ENCODE measurements at regions not wholly inside any gene's neighbourhood (a gene's known extent, or its start where the extent isn't known, plus 50 kb on each side); places are given as distances from the start of the nearest gene placed in this dataset.

DNA sequence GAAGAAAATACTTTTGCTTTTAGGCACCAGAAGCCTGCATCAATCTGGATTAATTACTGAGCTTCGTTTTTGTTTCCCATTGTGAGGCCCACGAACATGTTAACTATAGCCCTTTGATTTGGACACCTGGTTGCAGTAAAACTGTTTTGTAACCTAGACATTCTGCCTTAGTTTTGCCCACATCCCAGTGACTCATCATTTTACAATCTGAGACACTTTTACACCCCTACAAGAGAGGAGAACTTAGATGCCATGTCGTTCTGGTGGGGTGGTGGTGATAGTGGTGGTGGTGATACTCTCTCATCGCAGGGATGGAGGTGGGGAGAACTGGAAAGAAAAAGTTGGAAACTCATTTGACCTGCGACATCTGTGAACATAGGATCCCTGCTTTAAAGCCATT lies 1257.2 kb downstream of the ADGRL3 start:
- no peak overlapping the region for H3K4me3 ChIP-seq (replicated peaks; ENCODE audit: low read depth, low read length)
- TF ChIP-seq, protein P1, sequence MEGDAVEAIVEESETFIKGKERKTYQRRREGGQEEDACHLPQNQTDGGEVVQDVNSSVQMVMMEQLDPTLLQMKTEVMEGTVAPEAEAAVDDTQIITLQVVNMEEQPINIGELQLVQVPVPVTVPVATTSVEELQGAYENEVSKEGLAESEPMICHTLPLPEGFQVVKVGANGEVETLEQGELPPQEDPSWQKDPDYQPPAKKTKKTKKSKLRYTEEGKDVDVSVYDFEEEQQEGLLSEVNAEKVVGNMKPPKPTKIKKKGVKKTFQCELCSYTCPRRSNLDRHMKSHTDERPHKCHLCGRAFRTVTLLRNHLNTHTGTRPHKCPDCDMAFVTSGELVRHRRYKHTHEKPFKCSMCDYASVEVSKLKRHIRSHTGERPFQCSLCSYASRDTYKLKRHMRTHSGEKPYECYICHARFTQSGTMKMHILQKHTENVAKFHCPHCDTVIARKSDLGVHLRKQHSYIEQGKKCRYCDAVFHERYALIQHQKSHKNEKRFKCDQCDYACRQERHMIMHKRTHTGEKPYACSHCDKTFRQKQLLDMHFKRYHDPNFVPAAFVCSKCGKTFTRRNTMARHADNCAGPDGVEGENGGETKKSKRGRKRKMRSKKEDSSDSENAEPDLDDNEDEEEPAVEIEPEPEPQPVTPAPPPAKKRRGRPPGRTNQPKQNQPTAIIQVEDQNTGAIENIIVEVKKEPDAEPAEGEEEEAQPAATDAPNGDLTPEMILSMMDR (IDR thresholded peaks at IDR 0.05; ENCODE audit: low read depth, low read length, missing control alignments): no peak
- DNase-seq (ENCODE audit: extremely low read depth, low read depth): no peak

DNA sequence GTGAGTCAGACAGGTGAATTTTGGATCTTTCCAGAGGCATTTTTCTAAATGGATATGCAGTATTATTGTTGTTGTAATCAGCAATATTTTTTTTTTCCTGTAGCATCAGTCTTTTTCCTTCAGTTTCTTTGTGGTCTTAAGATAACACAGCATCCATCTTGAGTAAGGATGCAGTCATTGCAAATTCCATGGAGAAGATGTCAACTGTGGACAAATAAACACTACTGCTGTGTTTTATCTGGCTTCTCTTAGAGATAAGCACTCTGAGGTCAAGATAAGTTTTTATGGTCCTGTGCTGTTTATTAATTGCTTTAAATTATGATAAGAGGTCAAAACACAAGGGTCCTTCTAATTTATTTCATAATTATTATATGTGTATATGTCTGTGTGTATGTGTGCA lies 1255.7 kb downstream of the ADGRL3 start:
- H3K4me3 ChIP-seq (replicated peaks; ENCODE audit: low read depth, low read length): no peak overlapping the region
- TF ChIP-seq, protein P1 (IDR thresholded peaks at IDR 0.05; ENCODE audit: low read depth, low read length, missing control alignments): no peak

DNA sequence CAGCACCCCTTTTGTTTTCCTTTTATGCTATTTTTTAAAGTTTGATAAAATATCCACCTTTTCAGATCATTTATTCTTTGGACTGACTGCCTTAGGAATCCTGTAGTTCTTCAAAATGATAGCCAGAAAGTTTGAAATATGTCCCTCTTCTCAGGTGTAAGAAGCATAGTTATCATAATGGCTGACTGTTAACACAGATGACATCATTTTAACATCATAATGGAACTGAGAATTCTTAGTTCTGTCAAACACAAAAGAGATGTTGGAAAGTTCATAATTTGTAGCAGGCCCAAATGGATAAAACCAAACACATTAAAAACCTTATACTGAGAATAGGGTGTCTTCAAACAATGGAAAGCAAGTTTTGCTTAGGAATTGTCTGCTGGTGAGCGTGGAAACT lies 1254.4 kb downstream of the ADGRL3 start:
- no peak for DNase-seq (ENCODE audit: extremely low read depth, low read depth)
- no peak overlapping the region for H3K4me3 ChIP-seq (replicated peaks; ENCODE audit: low read depth, low read length)
- TF ChIP-seq, protein P1 (IDR thresholded peaks at IDR 0.05; ENCODE audit: low read depth, low read length, missing control alignments): no peak

More for the DNA sequence above, 1255.7 kb downstream of the ADGRL3 start:
- no peak for DNase-seq (ENCODE audit: extremely low read depth, low read depth)

DNA sequence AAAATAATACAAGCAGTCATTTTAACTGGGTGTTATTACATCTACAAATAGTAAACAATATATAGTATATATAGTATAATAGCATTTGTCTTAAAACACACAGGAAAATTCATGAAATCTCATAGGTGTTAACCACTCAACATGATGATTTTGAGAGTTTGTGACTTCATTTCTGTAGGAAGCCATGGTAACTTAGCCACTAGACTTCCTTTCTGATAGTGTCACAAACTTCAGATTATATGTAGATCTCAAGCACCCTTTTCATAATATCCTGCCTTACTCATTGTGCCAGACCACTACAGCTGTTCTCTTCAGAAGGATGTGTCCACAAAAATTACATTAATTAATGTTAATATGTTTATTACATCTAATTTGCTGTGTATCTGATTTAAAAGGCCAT lies 1250.6 kb downstream of the ADGRL3 start:
- no peak overlapping the region for H3K4me3 ChIP-seq (replicated peaks; ENCODE audit: low read depth, low read length)
- TF ChIP-seq, protein P1 (IDR thresholded peaks at IDR 0.05; ENCODE audit: low read depth, low read length, missing control alignments): no peak
- DNase-seq (ENCODE audit: extremely low read depth, low read depth): no peak

DNA sequence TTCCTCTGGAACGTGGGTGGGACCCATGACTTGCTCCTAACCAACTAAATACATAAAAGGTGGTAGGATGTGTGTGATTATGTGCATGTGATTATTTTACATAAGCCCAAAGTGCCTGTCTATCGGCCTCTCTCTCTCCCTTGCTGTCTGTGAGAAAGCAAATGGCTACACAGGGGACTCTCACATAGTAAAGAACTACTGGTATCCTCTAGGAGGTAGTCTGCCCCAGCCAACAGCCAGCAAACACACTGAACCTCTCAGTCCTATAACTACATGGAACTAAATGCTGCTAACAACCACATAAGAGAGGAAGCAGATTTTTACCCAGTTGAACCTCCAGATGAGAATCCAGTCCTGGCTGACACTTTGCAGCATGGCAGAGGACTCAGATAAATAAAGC lies 1249.4 kb downstream of the ADGRL3 start:
- TF ChIP-seq, protein P1 (IDR thresholded peaks at IDR 0.05; ENCODE audit: low read depth, low read length, missing control alignments): no peak
- DNase-seq (ENCODE audit: extremely low read depth, low read depth): no peak

DNA sequence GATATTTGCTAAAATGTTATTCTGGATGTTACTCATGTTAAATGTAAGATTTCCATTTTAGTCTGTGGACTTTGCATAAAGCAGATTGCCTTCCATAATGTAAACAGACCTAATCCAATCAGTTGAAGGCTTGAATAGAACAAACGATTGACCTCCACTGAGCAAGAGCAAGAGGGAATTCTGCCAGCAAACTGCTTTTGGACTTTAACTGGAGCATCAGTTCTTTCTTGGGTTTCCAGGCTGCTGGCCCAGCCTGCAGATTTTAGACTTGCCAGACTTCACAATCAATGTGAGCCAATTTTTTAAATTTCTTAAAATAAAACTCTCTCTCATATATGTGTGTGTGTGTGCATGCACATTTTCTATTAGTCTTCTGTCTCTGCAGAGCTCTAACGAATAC lies 1248.8 kb downstream of the ADGRL3 start:
- DNase-seq (ENCODE audit: extremely low read depth, low read depth): no peak
- no peak overlapping the region for H3K4me3 ChIP-seq (replicated peaks; ENCODE audit: low read depth, low read length)
- TF ChIP-seq, protein P1 (IDR thresholded peaks at IDR 0.05; ENCODE audit: low read depth, low read length, missing control alignments): no peak

More for the DNA sequence above, 1249.4 kb downstream of the ADGRL3 start:
- no peak overlapping the region for H3K4me3 ChIP-seq (replicated peaks; ENCODE audit: low read depth, low read length)

DNA sequence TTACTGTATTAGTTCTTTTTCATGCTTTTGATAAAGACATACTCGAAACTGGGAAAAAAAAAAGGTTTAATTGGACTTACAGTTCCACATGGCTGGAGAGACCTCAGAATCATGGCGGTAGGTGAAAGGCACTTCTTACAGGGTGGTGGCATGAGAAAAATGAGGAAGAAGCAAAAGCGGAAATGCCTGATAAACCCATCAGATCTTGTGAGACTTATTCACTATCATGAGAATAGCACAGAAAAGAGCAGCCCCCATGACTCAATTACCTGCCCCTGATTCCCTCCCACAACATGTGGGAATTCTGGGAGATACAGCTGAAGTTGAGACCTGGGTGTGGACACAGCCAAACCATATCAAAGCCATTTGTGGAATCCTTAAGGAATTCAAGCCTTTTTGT lies 1238.9 kb downstream of the ADGRL3 start:
- TF ChIP-seq, protein P1 (IDR thresholded peaks at IDR 0.05; ENCODE audit: low read depth, low read length, missing control alignments): no peak
- DNase-seq (ENCODE audit: extremely low read depth, low read depth): no peak

More for the DNA sequence above, 1238.9 kb downstream of the ADGRL3 start:
- H3K4me3 ChIP-seq (replicated peaks; ENCODE audit: low read depth, low read length): no peak overlapping the region
